ENCODE measurements at regions not wholly inside any gene's neighbourhood (a gene's known extent, or its start where the extent isn't known, plus 50 kb on each side); places are given as distances from the start of the nearest gene placed in this dataset.

GRCh38 chr17:72258711-72259110 lies 137.9 kb downstream of the SOX9 start:
- TF ChIP-seq CTCF (IDR thresholded peaks at IDR 0.05) (no peak), POLR2A (IDR thresholded peaks at IDR 0.05) (no peak)

All from thyroid gland (tissue), 4 donors.